Chondrocyte (in vitro differentiated cells): ENCODE measurements at regions not wholly inside any gene's neighbourhood (a gene's known extent, or its start where the extent isn't known, plus 50 kb on each side); places are given as distances from the start of the nearest gene placed in this dataset.

Source experiments
- DNase-seq: peaks from one replicate; pipeline ENCODE4 v3.0.0; 2021; ENCODE audit warnings: mixed read lengths, low spot score
- H3K27ac Mint-ChIP-seq: one replicate; pipeline ENCODE4 v1.8.0; 2021; ENCODE audit warnings: mild to moderate bottlenecking, moderate library complexity, mixed read lengths; ENCODE audit not compliant: unreplicated experiment
- H3K27me3 Mint-ChIP-seq: 2 replicates; pipeline ENCODE4 v1.8.0; 2021; ENCODE audit warnings: low read depth, mixed read lengths
- H3K36me3 Mint-ChIP-seq: 2 replicates; pipeline ENCODE4 v1.8.0; 2021; ENCODE audit warnings: low read depth, mixed read lengths
- H3K4me1 Mint-ChIP-seq: 2 replicates; pipeline ENCODE4 v1.8.0; 2021; ENCODE audit warnings: low read depth, mild to moderate bottlenecking, mixed read lengths
- H3K4me3 Mint-ChIP-seq: one replicate; pipeline ENCODE4 v1.8.0; 2021; ENCODE audit warnings: mild to moderate bottlenecking, moderate library complexity, mixed read lengths; ENCODE audit not compliant: unreplicated experiment
- H3K9me3 Mint-ChIP-seq: 2 replicates; pipeline ENCODE4 v1.8.0; 2021; ENCODE audit warnings: low read depth, mixed read lengths
- CTCF ChIP-seq: fragments of 200-600 bp; sonication (generic); IDR thresholded peaks from 2 replicates; pipeline ENCODE4 v1.5.0; 2021; ENCODE audit warnings: antibody characterized with exemption, mild to moderate bottlenecking, moderate library complexity

- no peaks in the 10 kb centered on the region for H3K4me1 Mint-ChIP-seq
- H3K9me3 Mint-ChIP-seq: peaks cover 9% of the 10 kb centered on the region
- no peak for TF ChIP-seq CTCF
- no peaks in the 10 kb centered on the region for H3K27me3 Mint-ChIP-seq
- no peak overlapping the region for H3K27ac Mint-ChIP-seq
- DNase-seq: no peak
- H3K4me3 Mint-ChIP-seq: no peak overlapping the region
- no peaks in the 10 kb centered on the region for H3K36me3 Mint-ChIP-seq
These were observed 874.3 kb upstream of the ADAMTS5 start for GRCh38 chr21:27841084-27841672.

GRCh38 chr21:27840262-27840661, 873.4 kb upstream of the ADAMTS5 start:
- no peaks in the 10 kb centered on the region for H3K27me3 Mint-ChIP-seq
- no peaks in the 10 kb centered on the region for H3K4me1 Mint-ChIP-seq
- H3K27ac Mint-ChIP-seq: no peak overlapping the region
- H3K4me3 Mint-ChIP-seq: no peak overlapping the region
- no peaks in the 10 kb centered on the region for H3K36me3 Mint-ChIP-seq
- peaks cover 9% of the 10 kb centered on the region for H3K9me3 Mint-ChIP-seq
- TF ChIP-seq CTCF: no peak
- DNase-seq: no peak

GRCh38 chr21:27839512-27840115, 872.7 kb upstream of the ADAMTS5 start:
- no peak for TF ChIP-seq CTCF
- no peaks in the 10 kb centered on the region for H3K36me3 Mint-ChIP-seq
- H3K9me3 Mint-ChIP-seq: peaks cover 7% of the 10 kb centered on the region
- DNase-seq: no peak
- H3K27me3 Mint-ChIP-seq: no peaks in the 10 kb centered on the region
- H3K4me3 Mint-ChIP-seq: no peak overlapping the region
- H3K4me1 Mint-ChIP-seq: no peaks in the 10 kb centered on the region
- no peak overlapping the region for H3K27ac Mint-ChIP-seq

- no peak for TF ChIP-seq CTCF
- Mint-ChIP-seq H3K4me3 (no peak overlapping the region), H3K36me3 (no peaks in the 10 kb centered on the region), H3K4me1 (no peaks in the 10 kb centered on the region), H3K27ac (no peak overlapping the region), H3K9me3 (peaks cover 7% of the 10 kb centered on the region), H3K27me3 (no peaks in the 10 kb centered on the region)
- DNase-seq: no peak
These were observed 871.7 kb upstream of the ADAMTS5 start for GRCh38 chr21:27838573-27838972.

GRCh38 chr21:27837936-27838335, 871.0 kb upstream of the ADAMTS5 start:
- H3K27me3 Mint-ChIP-seq: no peaks in the 10 kb centered on the region
- no peak for TF ChIP-seq CTCF
- H3K27ac Mint-ChIP-seq: no peak overlapping the region
- no peaks in the 10 kb centered on the region for H3K4me1 Mint-ChIP-seq
- peaks cover 7% of the 10 kb centered on the region for H3K9me3 Mint-ChIP-seq
- no peaks in the 10 kb centered on the region for H3K36me3 Mint-ChIP-seq
- DNase-seq: no peak
- no peak overlapping the region for H3K4me3 Mint-ChIP-seq
